Stomach (tissue), 8 donors: ENCODE measurements at regions not wholly inside any gene's neighbourhood (a gene's known extent, or its start where the extent isn't known, plus 50 kb on each side); places are given as distances from the start of the nearest gene placed in this dataset.

ENCODE experiments used
- DNase-seq, 2 donors: peaks; one replicate each; pipeline versions ENCODE4 v3.0.0 to v3.0.0-alpha.2; 2013 to 2019
- H3K27ac ChIP-seq, 5 donors: fragments of 200-600 bp in 4 of 5; sonication (generic) in 4 of 5; one replicate each; pipeline ENCODE4 v1.5.1; 2013 to 2019; ENCODE audit warnings: mild to moderate bottlenecking in 1 of 5, moderate library complexity in 1 of 5
- H3K27me3 ChIP-seq, 3 donors: fragments of 200-600 bp; sonication (generic); one replicate each; pipeline ENCODE4 v1.5.1; 2017 to 2019; ENCODE audit warnings: mixed run types in 1 of 3
- H3K36me3 ChIP-seq, 4 donors: fragments of 200-600 bp; sonication (generic); 1 replicate in 3 of 4; 2 replicates in 1 of 4; pipeline ENCODE4 v1.5.1; 2016 to 2019
- H3K4me1 ChIP-seq, 4 donors: fragments of 200-600 bp; sonication (generic); one replicate each; pipeline ENCODE4 v1.5.1; 2016 to 2019
- H3K4me3 ChIP-seq, 4 donors: fragments of 200-600 bp; sonication (generic) in 3 of 4; one replicate each; pipeline ENCODE4 v1.5.1; 2016 to 2019; ENCODE audit warnings: mild to moderate bottlenecking in 1 of 4
- H3K9me3 ChIP-seq, 4 donors: fragments of 200-600 bp; sonication (generic); one replicate each; pipeline ENCODE4 v1.5.1; 2016 to 2019
- EP300 ChIP-seq: sonication (generic); formaldehyde crosslinking; IDR thresholded peaks from one replicate; pipeline ENCODE4 v1.6.1; 2017; ENCODE audit warnings: antibody characterized with exemption
- POLR2A ChIP-seq, 4 donors: fragments of 450-650 bp; IDR thresholded peaks; one replicate each; pipeline ENCODE4 v1.6.1; 2016; ENCODE audit warnings: antibody characterized with exemption in 4 of 4, control low read depth in 2 of 4, mild to moderate bottlenecking in 1 of 4, moderate library complexity in 1 of 4
- POLR2AphosphoS5 ChIP-seq, 3 donors: sonication (generic); formaldehyde crosslinking; IDR thresholded peaks; one replicate each; pipeline ENCODE4 v1.6.1; 2016; ENCODE audit warnings: antibody characterized with exemption in 3 of 3
- WGBS, 5 donors: extraction: QIAGEN DNeasy Blood & Tissue Kit in 3 of 5; methylation state at CpG; one replicate each; pipeline versions ENCODE4 v1.1.5 to v1.1.7; 2013 to 2018; 5-methylcytosine and 5-hydroxymethylcytosine counted together
- intact Hi-C: fragments of 100-400 bp; cut with DNase I; formaldehyde crosslinking; loops from one replicate; pipeline ENCODE4 v1.15.1; 2023; ENCODE audit warnings: low total_unique reads
- TF ChIP-seq, protein P1 (sequence below), 7 experiments: fragments of 450-650 bp in 4 of 7; fragments of 200-600 bp in 3 of 7; sonication (generic) in 3 of 7; IDR thresholded peaks; one replicate each; pipeline ENCODE4 v1.5.1; 2016 to 2019; ENCODE audit warnings: antibody characterized with exemption in 7 of 7, control low read depth in 2 of 7, mild to moderate bottlenecking in 1 of 7
- donor health status: healthy with polysubstance abuse.
- donor health status: Bipolar disorder and iron deficiency.
- donor health status: healthy.

DNA sequence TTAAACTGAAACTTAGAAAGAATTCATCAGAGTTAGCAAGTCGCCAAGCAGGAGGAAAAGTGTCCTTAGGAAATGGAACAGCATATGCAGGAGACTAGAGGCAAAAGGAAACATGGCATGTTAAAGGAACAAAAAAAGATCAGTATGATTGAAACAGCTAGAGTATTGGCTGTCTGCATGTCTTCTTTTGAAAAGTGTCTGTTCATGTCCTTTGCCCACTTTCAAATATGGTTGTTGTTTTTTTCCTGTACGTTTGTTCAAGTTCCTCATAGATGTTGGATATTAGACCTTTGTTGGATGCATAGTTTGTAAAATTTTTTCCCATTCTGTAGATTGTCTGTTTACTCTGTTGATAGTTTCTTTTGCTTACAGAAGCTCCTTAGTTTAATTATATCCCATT, 161.6 kb downstream of the NR4A2 start:
- no peaks in the 10 kb centered on the region for H3K36me3 ChIP-seq
- 47 to 89% (median 73%) methylated on average over 2 of the region's 2 CpGs for WGBS, 5 donors
- no peaks in the 10 kb centered on the region for H3K27me3 ChIP-seq
- DNase-seq: no peak
- no peak overlapping the region for H3K4me3 ChIP-seq
- intact Hi-C loops: no loop called here
- TF ChIP-seq EP300 (no peak), POLR2A (IDR thresholded peaks at IDR 0.05) (no peak), POLR2AphosphoS5 (IDR thresholded peaks at IDR 0.05) (no peak)
- TF ChIP-seq, protein P1, sequence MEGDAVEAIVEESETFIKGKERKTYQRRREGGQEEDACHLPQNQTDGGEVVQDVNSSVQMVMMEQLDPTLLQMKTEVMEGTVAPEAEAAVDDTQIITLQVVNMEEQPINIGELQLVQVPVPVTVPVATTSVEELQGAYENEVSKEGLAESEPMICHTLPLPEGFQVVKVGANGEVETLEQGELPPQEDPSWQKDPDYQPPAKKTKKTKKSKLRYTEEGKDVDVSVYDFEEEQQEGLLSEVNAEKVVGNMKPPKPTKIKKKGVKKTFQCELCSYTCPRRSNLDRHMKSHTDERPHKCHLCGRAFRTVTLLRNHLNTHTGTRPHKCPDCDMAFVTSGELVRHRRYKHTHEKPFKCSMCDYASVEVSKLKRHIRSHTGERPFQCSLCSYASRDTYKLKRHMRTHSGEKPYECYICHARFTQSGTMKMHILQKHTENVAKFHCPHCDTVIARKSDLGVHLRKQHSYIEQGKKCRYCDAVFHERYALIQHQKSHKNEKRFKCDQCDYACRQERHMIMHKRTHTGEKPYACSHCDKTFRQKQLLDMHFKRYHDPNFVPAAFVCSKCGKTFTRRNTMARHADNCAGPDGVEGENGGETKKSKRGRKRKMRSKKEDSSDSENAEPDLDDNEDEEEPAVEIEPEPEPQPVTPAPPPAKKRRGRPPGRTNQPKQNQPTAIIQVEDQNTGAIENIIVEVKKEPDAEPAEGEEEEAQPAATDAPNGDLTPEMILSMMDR (IDR thresholded peaks at IDR 0.05): no peak
- H3K4me1 ChIP-seq: no peaks in the 10 kb centered on the region
- H3K27ac ChIP-seq: no peak overlapping the region
- H3K9me3 ChIP-seq: peaks cover 0 to 8% (median 0%) of the 10 kb centered on the region in 4 donors

GRCh38 chr2:156165742-156166141, 166.8 kb downstream of the NR4A2 start:
- no peak for DNase-seq
- H3K36me3 ChIP-seq: no peaks in the 10 kb centered on the region
- no peak overlapping the region for H3K4me3 ChIP-seq
- H3K27me3 ChIP-seq: no peaks in the 10 kb centered on the region
- peaks cover 0 to under 1% (median 0%) of the 10 kb centered on the region in 4 donors for H3K9me3 ChIP-seq
- WGBS, 5 donors: 47 to 68% (median 61%) methylated on average over 2 of the region's 2 CpGs
- no peak for TF ChIP-seq POLR2AphosphoS5 (IDR thresholded peaks at IDR 0.05)
- no peak for TF ChIP-seq POLR2A (IDR thresholded peaks at IDR 0.05)
- no peak for TF ChIP-seq EP300
- TF ChIP-seq, protein P1 (IDR thresholded peaks at IDR 0.05): no peak
- H3K4me1 ChIP-seq: peaks cover 0 to 6% (median 0%) of the 10 kb centered on the region in 4 donors
- H3K27ac ChIP-seq: no peak overlapping the region
- intact Hi-C loops: no loop called here

- Histone ChIP-seq H3K9me3 (no peaks in the 10 kb centered on the region), H3K27me3 (no peaks in the 10 kb centered on the region), H3K4me1 (peaks cover 0 to 6% (median 0%) of the 10 kb centered on the region in 4 donors), H3K4me3 (no peak overlapping the region), H3K27ac (no peak overlapping the region), H3K36me3 (no peaks in the 10 kb centered on the region)
- intact Hi-C loops: no loop called here
- TF ChIP-seq POLR2AphosphoS5 (IDR thresholded peaks at IDR 0.05) (no peak), POLR2A (IDR thresholded peaks at IDR 0.05) (no peak), EP300 (no peak)
- TF ChIP-seq, protein P1 (IDR thresholded peaks at IDR 0.05): no peak
- no peak for DNase-seq
- 89 to 96% (median 93%) methylated on average over 7 of the region's 7 CpGs for WGBS, 5 donors
Observed at GRCh38 chr2:156164091-156164720, 168.3 kb downstream of the NR4A2 start.

DNA sequence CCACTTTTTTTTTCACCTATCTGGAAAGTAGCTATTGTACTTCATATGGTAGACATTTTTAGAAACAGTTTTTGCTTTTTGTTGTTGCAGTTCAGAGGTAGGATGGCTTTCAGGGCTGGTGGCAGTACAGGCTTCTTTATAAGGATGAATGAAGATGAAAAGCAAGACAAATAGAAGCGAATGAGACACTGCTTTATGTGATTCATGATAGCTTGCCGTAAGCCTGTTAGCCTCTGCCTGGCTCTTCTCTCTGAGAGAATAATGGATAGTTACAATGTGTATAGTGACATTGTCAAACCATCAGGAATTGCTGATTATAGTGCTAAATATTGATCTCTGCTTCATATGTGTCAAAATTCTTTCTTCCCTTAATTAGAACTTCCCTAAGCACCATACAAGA, 173.7 kb downstream of the NR4A2 start:
- DNase-seq: no peak
- no peak overlapping the region for H3K4me3 ChIP-seq
- no peak overlapping the region for H3K27ac ChIP-seq
- H3K4me1 ChIP-seq: peaks cover 0 to 6% (median 0%) of the 10 kb centered on the region in 4 donors
- no peaks in the 10 kb centered on the region for H3K36me3 ChIP-seq
- TF ChIP-seq POLR2A (IDR thresholded peaks at IDR 0.05) (no peak), POLR2AphosphoS5 (IDR thresholded peaks at IDR 0.05) (no peak), EP300 (no peak)
- TF ChIP-seq, protein P1 (IDR thresholded peaks at IDR 0.05): no peak
- intact Hi-C loops: no loop called here
- no peaks in the 10 kb centered on the region for H3K9me3 ChIP-seq
- H3K27me3 ChIP-seq: no peaks in the 10 kb centered on the region
- WGBS, 5 donors: 66 to 93% (median 83%) methylated on average over 2 of the region's 2 CpGs
